ENCODE measurements at regions not wholly inside any gene's neighbourhood (a gene's known extent, or its start where the extent isn't known, plus 50 kb on each side); places are given as distances from the start of the nearest gene placed in this dataset.
"Not testable (repeated sequence)": the region's sequence is repeated elsewhere in the genome, so short reads cannot be mapped to it uniquely, and the experiment has no call there.

DNA sequence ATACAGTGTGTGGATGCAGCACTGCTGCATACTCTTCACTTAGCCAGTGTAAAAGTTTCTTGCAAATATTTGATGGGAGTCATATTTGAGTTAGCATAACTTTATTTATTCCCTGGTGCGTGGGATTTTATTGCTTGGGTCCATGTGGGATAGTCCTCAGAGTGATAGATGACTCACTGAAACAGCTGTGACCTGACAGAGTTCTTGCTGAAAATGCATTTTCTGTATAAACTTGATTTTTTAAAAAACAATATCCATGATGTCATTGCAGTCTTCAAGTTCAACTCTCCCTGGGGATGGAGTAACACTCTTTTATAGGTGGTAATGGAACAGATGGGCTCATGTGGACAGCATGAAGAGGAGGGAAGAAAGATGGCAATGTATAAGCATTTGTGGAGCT lies 310.0 kb downstream of the PPP1R3A start:
- no peak overlapping the region for H3K4me3 ChIP-seq (ENCODE audit: low read depth, low read length, poor library complexity, severe bottlenecking)
- DNase-seq (ENCODE audit: low spot score) = no peak
- H3K9me3 ChIP-seq (ENCODE audit: low read length) = no peaks in the 10 kb centered on the region
- ChIA-PET CTCF (ENCODE audit: unreplicated experiment) (no interaction called here), POLR2A (interaction anchor here (1.2 kb wide), 1 partner anchor 10 kb away, joined by 4 read pairs; no protein-coding TSS in a partner anchor)
- no peak overlapping the region for H3K27ac ChIP-seq (ENCODE audit: low read depth, low read length, poor library complexity, severe bottlenecking)
- H3K4me2 ChIP-seq (ENCODE audit: low read length) = no peak overlapping the region
- H3K9me2 ChIP-seq (ENCODE audit: insufficient read depth, low read length) = no peaks in the 10 kb centered on the region
- H2AFZ ChIP-seq (ENCODE audit: low read length) = no peak overlapping the region
- H4K20me1 ChIP-seq (ENCODE audit: insufficient read depth, low read length) = no peaks in the 10 kb centered on the region
- intact Hi-C loops (cut with micrococcal nuclease; ENCODE audit: unreplicated experiment) = no loop called here
- BruUV-seq (replicated peaks) = no TSS peak
- no peaks in the 10 kb centered on the region for H3K79me2 ChIP-seq (ENCODE audit: insufficient read depth, low read depth, low read length)
- no peaks in the 10 kb centered on the region for H3K4me1 ChIP-seq (ENCODE audit: insufficient read depth, low read length, poor library complexity, severe bottlenecking)
- no peak for TF ChIP-seq EZH2phosphoT487 (IDR thresholded peaks at IDR 0.05; ENCODE audit: borderline replicate concordance, low read depth, low read length)
- TF ChIP-seq, protein P1, sequence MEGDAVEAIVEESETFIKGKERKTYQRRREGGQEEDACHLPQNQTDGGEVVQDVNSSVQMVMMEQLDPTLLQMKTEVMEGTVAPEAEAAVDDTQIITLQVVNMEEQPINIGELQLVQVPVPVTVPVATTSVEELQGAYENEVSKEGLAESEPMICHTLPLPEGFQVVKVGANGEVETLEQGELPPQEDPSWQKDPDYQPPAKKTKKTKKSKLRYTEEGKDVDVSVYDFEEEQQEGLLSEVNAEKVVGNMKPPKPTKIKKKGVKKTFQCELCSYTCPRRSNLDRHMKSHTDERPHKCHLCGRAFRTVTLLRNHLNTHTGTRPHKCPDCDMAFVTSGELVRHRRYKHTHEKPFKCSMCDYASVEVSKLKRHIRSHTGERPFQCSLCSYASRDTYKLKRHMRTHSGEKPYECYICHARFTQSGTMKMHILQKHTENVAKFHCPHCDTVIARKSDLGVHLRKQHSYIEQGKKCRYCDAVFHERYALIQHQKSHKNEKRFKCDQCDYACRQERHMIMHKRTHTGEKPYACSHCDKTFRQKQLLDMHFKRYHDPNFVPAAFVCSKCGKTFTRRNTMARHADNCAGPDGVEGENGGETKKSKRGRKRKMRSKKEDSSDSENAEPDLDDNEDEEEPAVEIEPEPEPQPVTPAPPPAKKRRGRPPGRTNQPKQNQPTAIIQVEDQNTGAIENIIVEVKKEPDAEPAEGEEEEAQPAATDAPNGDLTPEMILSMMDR (conservative IDR thresholded peaks at IDR 0.05; ENCODE audit: low read length) = no peak
- no peaks in the 10 kb centered on the region for H3K36me3 ChIP-seq (ENCODE audit: insufficient read depth, low read length)

DNA sequence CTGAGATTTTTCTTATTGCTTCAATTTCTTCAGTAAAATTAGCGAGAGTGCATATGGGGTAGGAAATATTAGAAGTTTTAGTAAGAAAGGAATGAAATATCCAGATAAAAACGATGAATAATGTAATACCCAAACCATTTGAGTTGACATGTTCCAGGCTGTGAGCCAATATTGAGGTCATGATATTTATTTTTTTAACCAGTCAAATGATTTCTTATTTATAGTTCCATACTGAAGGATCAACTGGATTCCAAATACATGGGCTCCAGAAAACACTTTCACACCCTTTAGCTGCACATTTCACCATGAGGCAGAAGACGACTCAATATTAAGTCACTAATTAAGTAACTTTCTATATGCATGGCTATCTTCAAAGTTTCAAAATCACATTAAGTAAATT lies 312.5 kb downstream of the PPP1R3A start:
- no peak overlapping the region for H3K27ac ChIP-seq (ENCODE audit: low read depth, low read length, poor library complexity, severe bottlenecking)
- no peak for DNase-seq (ENCODE audit: low spot score)
- TF ChIP-seq, protein P1 (conservative IDR thresholded peaks at IDR 0.05; ENCODE audit: low read length) = no peak
- no peak for TF ChIP-seq EZH2phosphoT487 (IDR thresholded peaks at IDR 0.05; ENCODE audit: borderline replicate concordance, low read depth, low read length)
- H3K4me2 ChIP-seq (ENCODE audit: low read length) = no peak overlapping the region
- intact Hi-C loops (cut with micrococcal nuclease; ENCODE audit: unreplicated experiment) = no loop called here
- no TSS peak for BruUV-seq (replicated peaks)
- H2AFZ ChIP-seq (ENCODE audit: low read length) = no peak overlapping the region
- H3K4me1 ChIP-seq (ENCODE audit: insufficient read depth, low read length, poor library complexity, severe bottlenecking) = no peaks in the 10 kb centered on the region
- H3K9me3 ChIP-seq (ENCODE audit: low read length) = no peaks in the 10 kb centered on the region
- no peaks in the 10 kb centered on the region for H3K36me3 ChIP-seq (ENCODE audit: insufficient read depth, low read length)
- no peaks in the 10 kb centered on the region for H3K79me2 ChIP-seq (ENCODE audit: insufficient read depth, low read depth, low read length)
- no peaks in the 10 kb centered on the region for H4K20me1 ChIP-seq (ENCODE audit: insufficient read depth, low read length)
- no peak overlapping the region for H3K4me3 ChIP-seq (ENCODE audit: low read depth, low read length, poor library complexity, severe bottlenecking)
- ChIA-PET CTCF (ENCODE audit: unreplicated experiment) (no interaction called here), POLR2A (no interaction called here)
- H3K9me2 ChIP-seq (ENCODE audit: insufficient read depth, low read length) = no peaks in the 10 kb centered on the region

DNA sequence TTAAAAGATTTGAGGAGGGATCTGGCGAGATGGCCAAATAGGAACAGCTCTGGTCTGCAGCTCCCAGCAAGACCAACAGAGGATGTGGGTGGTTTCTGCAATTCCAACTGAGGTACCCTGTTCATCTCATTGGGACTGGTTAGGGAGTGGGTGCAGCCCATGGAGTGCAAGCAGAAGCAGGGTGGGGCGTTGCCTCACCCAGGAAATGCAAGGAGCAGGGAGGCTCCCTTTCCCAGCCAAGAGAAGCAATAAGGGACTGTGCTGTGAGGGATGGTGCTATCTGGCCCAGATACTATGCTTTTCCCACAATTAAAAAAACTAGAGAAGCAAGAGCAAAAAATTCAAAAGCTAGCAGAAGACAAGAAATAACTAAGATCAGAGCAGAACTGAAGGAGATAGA lies 318.4 kb downstream of the PPP1R3A start:
- H3K4me3 ChIP-seq (ENCODE audit: low read depth, low read length, poor library complexity, severe bottlenecking); H3K9me2 ChIP-seq (ENCODE audit: insufficient read depth, low read length); H3K9me3 ChIP-seq (ENCODE audit: low read length); H2AFZ ChIP-seq (ENCODE audit: low read length); H4K20me1 ChIP-seq (ENCODE audit: insufficient read depth, low read length); DNase-seq (ENCODE audit: low spot score); H3K4me1 ChIP-seq (ENCODE audit: insufficient read depth, low read length, poor library complexity, severe bottlenecking); BruUV-seq (replicated peaks); H3K36me3 ChIP-seq (ENCODE audit: insufficient read depth, low read length); H3K4me2 ChIP-seq (ENCODE audit: low read length); H3K27ac ChIP-seq (ENCODE audit: low read depth, low read length, poor library complexity, severe bottlenecking); intact Hi-C loops (cut with micrococcal nuclease; ENCODE audit: unreplicated experiment); CTCF ChIA-PET (ENCODE audit: unreplicated experiment); H3K79me2 ChIP-seq (ENCODE audit: insufficient read depth, low read depth, low read length): not testable (repeated sequence)
- POLR2A ChIA-PET = interaction anchor here (0.6 to 0.9 kb wide), 2 partner anchors 13 to 1090 kb away, joined by 3 read pairs; no protein-coding TSS in a partner anchor

DNA sequence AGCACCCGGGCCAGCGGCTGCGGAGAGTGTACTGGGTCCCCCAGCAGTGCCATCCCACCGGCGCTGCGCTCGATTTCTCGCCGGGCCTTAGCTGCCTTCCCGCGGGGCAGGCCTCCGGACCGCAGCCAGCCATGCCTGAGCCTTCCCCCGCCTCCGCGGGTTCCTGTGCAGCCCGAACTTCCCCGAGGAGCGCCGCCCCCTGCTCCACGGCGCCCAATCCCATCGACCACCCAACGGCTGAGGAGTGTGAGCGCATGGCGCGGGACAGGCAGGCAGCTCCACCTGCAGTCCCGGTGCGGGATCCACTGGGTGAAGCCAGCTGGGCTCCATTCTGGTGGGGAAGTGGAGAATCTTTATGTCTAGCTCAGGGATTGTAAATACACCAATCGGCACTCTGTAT lies 325.4 kb downstream of the PPP1R3A start:
- H3K36me3 ChIP-seq (ENCODE audit: insufficient read depth, low read length); DNase-seq (ENCODE audit: low spot score); H3K4me1 ChIP-seq (ENCODE audit: insufficient read depth, low read length, poor library complexity, severe bottlenecking); POLR2A ChIA-PET; H3K4me2 ChIP-seq (ENCODE audit: low read length); CTCF ChIA-PET (ENCODE audit: unreplicated experiment); BruUV-seq (replicated peaks); H3K27ac ChIP-seq (ENCODE audit: low read depth, low read length, poor library complexity, severe bottlenecking); H3K9me2 ChIP-seq (ENCODE audit: insufficient read depth, low read length); intact Hi-C loops (cut with micrococcal nuclease; ENCODE audit: unreplicated experiment); H3K4me3 ChIP-seq (ENCODE audit: low read depth, low read length, poor library complexity, severe bottlenecking); H4K20me1 ChIP-seq (ENCODE audit: insufficient read depth, low read length); H3K79me2 ChIP-seq (ENCODE audit: insufficient read depth, low read depth, low read length); H3K9me3 ChIP-seq (ENCODE audit: low read length); H2AFZ ChIP-seq (ENCODE audit: low read length): not testable (repeated sequence)

DNA sequence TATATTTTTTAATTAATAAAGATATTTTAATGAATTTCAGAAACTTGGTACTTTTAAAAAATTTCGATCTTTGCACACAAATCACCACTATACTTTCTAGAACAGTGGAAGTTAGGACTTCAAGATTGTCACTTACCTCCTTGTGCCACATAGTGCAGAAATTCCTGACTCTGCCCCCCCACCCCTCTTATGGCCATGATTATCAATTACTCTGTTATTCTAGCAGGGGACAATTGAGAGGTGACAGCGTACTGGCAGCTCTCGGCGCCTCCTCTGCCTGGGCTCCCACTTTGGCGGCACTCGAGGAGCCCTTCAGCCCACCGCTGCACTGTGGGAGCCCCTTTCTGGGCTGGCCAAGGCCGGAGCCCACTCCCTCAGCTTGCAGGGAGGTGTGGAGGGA lies 325.9 kb downstream of the PPP1R3A start:
- H3K27ac ChIP-seq (ENCODE audit: low read depth, low read length, poor library complexity, severe bottlenecking); H4K20me1 ChIP-seq (ENCODE audit: insufficient read depth, low read length); H2AFZ ChIP-seq (ENCODE audit: low read length); intact Hi-C loops (cut with micrococcal nuclease; ENCODE audit: unreplicated experiment); H3K4me3 ChIP-seq (ENCODE audit: low read depth, low read length, poor library complexity, severe bottlenecking); H3K4me1 ChIP-seq (ENCODE audit: insufficient read depth, low read length, poor library complexity, severe bottlenecking); H3K36me3 ChIP-seq (ENCODE audit: insufficient read depth, low read length); H3K4me2 ChIP-seq (ENCODE audit: low read length); POLR2A ChIA-PET; H3K9me3 ChIP-seq (ENCODE audit: low read length); DNase-seq (ENCODE audit: low spot score); H3K9me2 ChIP-seq (ENCODE audit: insufficient read depth, low read length); H3K79me2 ChIP-seq (ENCODE audit: insufficient read depth, low read depth, low read length); CTCF ChIA-PET (ENCODE audit: unreplicated experiment); BruUV-seq (replicated peaks): not testable (repeated sequence)

Measured in OCI-LY7 (cell line).